H9 (cell line): ENCODE measurements at regions not wholly inside any gene's neighbourhood (a gene's known extent, or its start where the extent isn't known, plus 50 kb on each side); places are given as distances from the start of the nearest gene placed in this dataset.

Experiments used
- DNase-seq: peaks from one replicate; pipeline ENCODE4 v3.0.0-alpha.2; 2017
- H2AFZ ChIP-seq: one replicate; pipeline ENCODE4 v1.6.1; 2013; ENCODE audit warnings: mild to moderate bottlenecking, low read length, control low read depth, moderate library complexity
- H2AK5ac ChIP-seq: 2 replicates; pipeline ENCODE4 v1.6.1; 2013; ENCODE audit warnings: low read length, control low read depth, mixed read lengths; ENCODE audit not compliant: insufficient read length
- H2BK120ac ChIP-seq: one replicate; pipeline ENCODE4 v1.6.1; 2013; ENCODE audit warnings: low read depth, mild to moderate bottlenecking, low read length, control low read depth, inconsistent platforms; ENCODE audit not compliant: poor library complexity, severe bottlenecking
- H2BK12ac ChIP-seq: 2 replicates; pipeline ENCODE4 v1.6.1; 2013; ENCODE audit warnings: low read length, control low read depth, mixed read lengths, low read depth; ENCODE audit not compliant: insufficient read length
- H2BK15ac ChIP-seq: 2 replicates; pipeline ENCODE4 v1.6.1; 2013; ENCODE audit warnings: low read depth, low read length, control low read depth
- H2BK20ac ChIP-seq: one replicate; pipeline ENCODE4 v1.6.1; 2013; ENCODE audit warnings: low read depth, mild to moderate bottlenecking, low read length, control low read depth, inconsistent platforms; ENCODE audit not compliant: poor library complexity, severe bottlenecking
- H2BK5ac ChIP-seq: 2 replicates; pipeline ENCODE4 v1.6.1; 2013; ENCODE audit warnings: low read length, control low read depth, mixed read lengths; ENCODE audit not compliant: insufficient read length
- H3K14ac ChIP-seq: 2 replicates; pipeline ENCODE4 v1.6.1; 2013; ENCODE audit warnings: low read length, control low read depth; ENCODE audit not compliant: insufficient read depth
- H3K18ac ChIP-seq: 2 replicates; pipeline ENCODE4 v1.6.1; 2013; ENCODE audit warnings: low read depth, mild to moderate bottlenecking, mixed read lengths, low read length, control low read depth; ENCODE audit not compliant: insufficient read length
- H3K23ac ChIP-seq: 2 replicates; pipeline ENCODE4 v1.6.1; 2013; ENCODE audit warnings: low read length, control low read depth, mixed read lengths, low read depth; ENCODE audit not compliant: insufficient read length
- H3K23me2 ChIP-seq: 2 replicates; pipeline ENCODE4 v1.6.1; 2013; ENCODE audit warnings: low read depth, mild to moderate bottlenecking, mixed read lengths, low read length, control low read depth; ENCODE audit not compliant: insufficient read length, poor library complexity, severe bottlenecking
- H3K27ac ChIP-seq: 2 replicates; pipeline ENCODE4 v1.5.1; 2013; ENCODE audit warnings: low read length, control low read depth, mixed read lengths, low read depth; ENCODE audit not compliant: insufficient read length
- H3K27me3 ChIP-seq: 2 replicates; pipeline ENCODE4 v1.6.1; 2013; ENCODE audit warnings: low read length, control low read depth, inconsistent platforms; ENCODE audit not compliant: insufficient read depth
- H3K4ac ChIP-seq: 2 replicates; pipeline ENCODE4 v1.6.1; 2013; ENCODE audit warnings: low read depth, mild to moderate bottlenecking, control low read depth, inconsistent platforms, low read length, moderate library complexity
- H3K4me1 ChIP-seq: 2 replicates; pipeline ENCODE4 v1.6.1; 2013; ENCODE audit warnings: low read length, control low read depth, inconsistent platforms; ENCODE audit not compliant: insufficient read depth
- H3K4me2 ChIP-seq: 2 replicates; pipeline ENCODE4 v1.6.1; 2013; ENCODE audit warnings: low read length, control low read depth, mixed read lengths; ENCODE audit not compliant: insufficient read length, insufficient read depth
- H3K56ac ChIP-seq: 2 replicates; pipeline ENCODE4 v1.6.1; 2013; ENCODE audit warnings: low read depth, mild to moderate bottlenecking, mixed read lengths, low read length, control low read depth; ENCODE audit not compliant: insufficient read length
- H3K79me1 ChIP-seq: 2 replicates; pipeline ENCODE4 v1.6.1; 2013; ENCODE audit warnings: low read depth, mild to moderate bottlenecking, moderate library complexity, low read length, control low read depth, inconsistent platforms; ENCODE audit not compliant: insufficient read depth, poor library complexity, severe bottlenecking
- H3K79me2 ChIP-seq: 2 replicates; pipeline ENCODE4 v1.6.1; 2013; ENCODE audit warnings: low read length, control low read depth, inconsistent platforms; ENCODE audit not compliant: insufficient read depth
- H3K9ac ChIP-seq: 2 replicates; pipeline ENCODE4 v1.6.1; 2013; ENCODE audit warnings: low read length, control low read depth, mixed read lengths; ENCODE audit not compliant: insufficient read length; ENCODE audit errors: extremely low read depth
- H3K9me3 ChIP-seq: one replicate; pipeline ENCODE4 v1.6.1; 2013; ENCODE audit warnings: low read depth, low read length, inconsistent platforms; ENCODE audit not compliant: control insufficient read depth
- H3T11ph ChIP-seq: one replicate; pipeline ENCODE4 v1.6.1; 2013; ENCODE audit warnings: mild to moderate bottlenecking, low read length, control low read depth, inconsistent platforms
- H4K20me1 ChIP-seq: one replicate; pipeline ENCODE4 v1.6.1; 2013; ENCODE audit not compliant: control insufficient read depth, insufficient read length, insufficient read depth
- H4K5ac ChIP-seq: 2 replicates; pipeline ENCODE4 v1.6.1; 2013; ENCODE audit warnings: low read depth, mild to moderate bottlenecking, mixed read lengths, low read length, control low read depth; ENCODE audit not compliant: insufficient read length
- H4K8ac ChIP-seq: replicated peaks from 2 replicates; pipeline ENCODE4 v1.6.1; 2013; ENCODE audit warnings: low read length, control low read depth, mixed read lengths, low read depth; ENCODE audit not compliant: insufficient read length
- H4K91ac ChIP-seq: 2 replicates; pipeline ENCODE4 v1.6.1; 2013; ENCODE audit warnings: low read depth, mild to moderate bottlenecking, moderate library complexity, mixed read lengths, low read length, control low read depth; ENCODE audit not compliant: insufficient read length
- H3K27ac Mint-ChIP-seq, 3 experiments: 2 replicates in 2 of 3; 3 replicates in 1 of 3; pipeline ENCODE4 v1.8.0; 2020 to 2021; ENCODE audit warnings: mixed read lengths in 3 of 3, mild to moderate bottlenecking in 1 of 3, moderate library complexity in 1 of 3
- H3K27me3 Mint-ChIP-seq: 2 replicates; pipeline ENCODE4 v1.8.0; 2021; ENCODE audit warnings: low read depth, mild to moderate bottlenecking, moderate library complexity, mixed read lengths
- H3K36me3 Mint-ChIP-seq, 3 experiments: 2 replicates in 2 of 3; 3 replicates in 1 of 3; pipeline ENCODE4 v1.8.0; 2020 to 2021; ENCODE audit warnings: low read depth in 3 of 3, mixed read lengths in 3 of 3; ENCODE audit not compliant: insufficient read depth in 1 of 3
- H3K4me1 Mint-ChIP-seq, 2 experiments: 2 replicates each; pipeline ENCODE4 v1.8.0; 2020; ENCODE audit warnings: mixed read lengths in 2 of 2
- H3K4me3 Mint-ChIP-seq, 2 experiments: 2 replicates in 1 of 2; 3 replicates in 1 of 2; pipeline ENCODE4 v1.8.0; 2020 to 2021; ENCODE audit warnings: mild to moderate bottlenecking in 2 of 2, mixed read lengths in 2 of 2, moderate library complexity in 1 of 2
- H3K9me3 Mint-ChIP-seq, 2 experiments: 2 replicates in 1 of 2; 3 replicates in 1 of 2; pipeline ENCODE4 v1.8.0; 2020; ENCODE audit warnings: mild to moderate bottlenecking in 2 of 2, mixed read lengths in 2 of 2, moderate library complexity in 1 of 2
- CTCF ChIP-seq: fragments of 200-600 bp; sonication (generic); conservative IDR thresholded peaks from 3 replicates; pipeline ENCODE4 v1.8.0; 2021; ENCODE audit warnings: antibody characterized with exemption, mild to moderate bottlenecking
- WGBS: extraction: QIAGEN DNeasy Blood & Tissue Kit; methylation state at CpG from one replicate; pipeline ENCODE4 v1.1.7; 2013; ENCODE audit warnings: missing lambda C conversion rate, low lambda C conversion rate, mixed read lengths; ENCODE audit not compliant: insufficient read length; ENCODE audit errors: extremely low coverage; 5-methylcytosine and 5-hydroxymethylcytosine counted together

GRCh38 chr10:78532480-78533042 is 498.9 kb downstream of the RPS24 start:
- H3K27me3 Mint-ChIP-seq, result peaks cover 2% of the 10 kb centered on the region; the same call in 1 of the 2 replicates
- peaks cover 0 to 8% (median 0%) of the 10 kb centered on the region in 3 experiments; a peak in 2 of 7 replicates for H3K36me3 Mint-ChIP-seq
- peaks cover 5 to 6% of the 10 kb centered on the region in 2 experiments; a peak in 3 of 5 replicates for H3K9me3 Mint-ChIP-seq
- no peak overlapping the region for H3K18ac ChIP-seq
- no peak for TF ChIP-seq CTCF
- no peak overlapping the region for H2BK15ac ChIP-seq
- H3K9ac ChIP-seq, result no peak overlapping the region
- no peak overlapping the region for H3K23ac ChIP-seq
- no peak overlapping the region for H2BK5ac ChIP-seq
- H3K27ac ChIP-seq, result no peak overlapping the region
- H3K9me3 ChIP-seq, result no peaks in the 10 kb centered on the region
- no peaks in the 10 kb centered on the region for H4K20me1 ChIP-seq
- H3T11ph ChIP-seq, result no peak overlapping the region
- no peaks in the 10 kb centered on the region for H3K79me1 ChIP-seq
- H3K23me2 ChIP-seq, result no peaks in the 10 kb centered on the region
- no peak overlapping the region for H3K4me2 ChIP-seq
- no peaks in the 10 kb centered on the region; the same call in 1 of the 2 replicates for H3K4me1 ChIP-seq
- peaks cover 6 to 8% of the 10 kb centered on the region in 2 experiments for H3K4me1 Mint-ChIP-seq
- H2BK20ac ChIP-seq, result no peak overlapping the region
- no peaks in the 10 kb centered on the region for H3K27me3 ChIP-seq
- H4K8ac ChIP-seq, result no peak overlapping the region
- no peak overlapping the region for H2BK12ac ChIP-seq
- no peak overlapping the region for H2AK5ac ChIP-seq
- H4K91ac ChIP-seq, result no peak overlapping the region
- H3K4ac ChIP-seq, result no peak overlapping the region
- WGBS, result no CpG with 5 or more reads among the region's 3 CpGs
- no peak overlapping the region for H2AFZ ChIP-seq
- no peak overlapping the region for H3K4me3 Mint-ChIP-seq
- H4K5ac ChIP-seq, result no peak overlapping the region
- no peak for DNase-seq
- no peak overlapping the region for H3K56ac ChIP-seq
- H3K27ac Mint-ChIP-seq, result no peak overlapping the region
- H3K79me2 ChIP-seq, result no peaks in the 10 kb centered on the region
- H3K14ac ChIP-seq, result no peak overlapping the region
- no peak overlapping the region for H2BK120ac ChIP-seq
